ENCODE measurements at regions not wholly inside any gene's neighbourhood (a gene's known extent, or its start where the extent isn't known, plus 50 kb on each side); places are given as distances from the start of the nearest gene placed in this dataset.

DNA sequence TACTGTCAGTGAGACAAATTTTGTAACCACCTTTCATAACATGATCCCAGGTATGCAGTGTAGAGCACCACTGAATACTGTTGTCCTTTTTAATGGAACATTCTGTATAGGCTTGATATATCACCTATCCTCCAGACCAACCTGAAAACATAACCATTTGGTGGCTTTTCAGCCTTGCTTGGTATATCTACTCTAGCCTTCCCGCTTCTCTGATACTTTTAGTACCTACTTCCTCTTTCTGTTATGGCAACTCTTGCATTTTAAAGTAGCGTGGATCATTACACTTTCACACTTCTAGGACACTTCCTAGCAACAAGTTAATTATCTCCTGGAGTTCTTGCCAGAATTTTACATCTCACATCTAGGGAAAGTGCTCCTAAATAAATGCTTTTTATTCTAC is 226.6 kb upstream of the ROBO1 start:
- Histone ChIP-seq H3K4me3 (no peak overlapping the region), H3K4me1 (no peaks in the 10 kb centered on the region), H3K9me3 (no peaks in the 10 kb centered on the region), H3K36me3 (no peaks in the 10 kb centered on the region), H3K27ac (no peak overlapping the region), H3K27me3 (no peaks in the 10 kb centered on the region)
- TF ChIP-seq, protein P1, sequence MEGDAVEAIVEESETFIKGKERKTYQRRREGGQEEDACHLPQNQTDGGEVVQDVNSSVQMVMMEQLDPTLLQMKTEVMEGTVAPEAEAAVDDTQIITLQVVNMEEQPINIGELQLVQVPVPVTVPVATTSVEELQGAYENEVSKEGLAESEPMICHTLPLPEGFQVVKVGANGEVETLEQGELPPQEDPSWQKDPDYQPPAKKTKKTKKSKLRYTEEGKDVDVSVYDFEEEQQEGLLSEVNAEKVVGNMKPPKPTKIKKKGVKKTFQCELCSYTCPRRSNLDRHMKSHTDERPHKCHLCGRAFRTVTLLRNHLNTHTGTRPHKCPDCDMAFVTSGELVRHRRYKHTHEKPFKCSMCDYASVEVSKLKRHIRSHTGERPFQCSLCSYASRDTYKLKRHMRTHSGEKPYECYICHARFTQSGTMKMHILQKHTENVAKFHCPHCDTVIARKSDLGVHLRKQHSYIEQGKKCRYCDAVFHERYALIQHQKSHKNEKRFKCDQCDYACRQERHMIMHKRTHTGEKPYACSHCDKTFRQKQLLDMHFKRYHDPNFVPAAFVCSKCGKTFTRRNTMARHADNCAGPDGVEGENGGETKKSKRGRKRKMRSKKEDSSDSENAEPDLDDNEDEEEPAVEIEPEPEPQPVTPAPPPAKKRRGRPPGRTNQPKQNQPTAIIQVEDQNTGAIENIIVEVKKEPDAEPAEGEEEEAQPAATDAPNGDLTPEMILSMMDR (IDR thresholded peaks at IDR 0.05) = no peak
- intact Hi-C loops (cut with DNase I) = no loop called here
- no peak for DNase-seq
- no peak for ATAC-seq

DNA sequence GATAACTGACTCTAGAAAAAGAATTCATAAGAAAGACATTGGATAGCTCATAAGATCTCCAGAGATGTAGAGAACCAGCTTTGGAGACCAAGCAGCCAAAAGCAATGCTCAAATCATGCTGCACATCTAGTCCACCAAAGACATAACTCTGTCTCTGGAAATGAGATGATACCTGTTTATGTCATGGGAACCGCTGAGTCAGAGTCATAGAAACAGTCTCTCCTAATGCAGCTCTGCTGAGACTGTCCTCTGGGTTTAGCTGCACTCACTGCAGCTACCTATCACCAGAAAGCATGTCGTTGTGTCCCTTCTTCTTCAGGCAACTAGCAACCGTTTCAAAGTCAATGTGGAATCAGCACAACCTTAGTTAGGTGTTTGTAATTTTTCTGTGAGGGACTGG is 218.5 kb upstream of the ROBO1 start:
- H3K27ac ChIP-seq = no peak overlapping the region
- no peak overlapping the region for H3K4me3 ChIP-seq
- H3K27me3 ChIP-seq = no peaks in the 10 kb centered on the region
- intact Hi-C loops (cut with DNase I) = no loop called here
- DNase-seq (no peak), ATAC-seq (no peak)
- H3K9me3 ChIP-seq = no peaks in the 10 kb centered on the region
- H3K4me1 ChIP-seq = no peaks in the 10 kb centered on the region
- no peaks in the 10 kb centered on the region for H3K36me3 ChIP-seq
- TF ChIP-seq, protein P1 (IDR thresholded peaks at IDR 0.05) = no peak

DNA sequence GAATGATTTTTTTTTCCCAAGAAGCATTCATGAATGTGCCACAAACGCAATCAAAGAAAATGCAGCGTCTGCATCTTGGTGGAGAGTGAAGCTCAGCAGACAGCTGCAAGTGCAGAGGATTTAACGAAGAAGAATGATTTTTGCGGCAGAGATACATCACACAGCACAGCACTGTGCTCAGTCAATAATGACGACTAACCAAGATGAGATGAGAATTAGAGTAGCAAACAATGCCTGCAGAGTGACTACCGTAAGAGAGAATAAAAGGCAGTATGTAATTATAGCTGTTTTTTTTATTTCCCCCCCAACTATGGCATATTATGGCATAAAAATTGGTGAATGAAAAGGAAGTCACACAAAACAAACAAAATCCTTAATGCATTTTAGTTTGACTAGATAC is 218.0 kb upstream of the ROBO1 start:
- intact Hi-C loops (cut with DNase I) = no loop called here
- H3K4me1 ChIP-seq = no peaks in the 10 kb centered on the region
- H3K36me3 ChIP-seq = no peaks in the 10 kb centered on the region
- H3K4me3 ChIP-seq = no peak overlapping the region
- H3K27ac ChIP-seq = no peak overlapping the region
- ATAC-seq (no peak), DNase-seq (no peak)
- H3K9me3 ChIP-seq = no peaks in the 10 kb centered on the region
- TF ChIP-seq, protein P1 (IDR thresholded peaks at IDR 0.05) = no peak
- H3K27me3 ChIP-seq = no peaks in the 10 kb centered on the region

DNA sequence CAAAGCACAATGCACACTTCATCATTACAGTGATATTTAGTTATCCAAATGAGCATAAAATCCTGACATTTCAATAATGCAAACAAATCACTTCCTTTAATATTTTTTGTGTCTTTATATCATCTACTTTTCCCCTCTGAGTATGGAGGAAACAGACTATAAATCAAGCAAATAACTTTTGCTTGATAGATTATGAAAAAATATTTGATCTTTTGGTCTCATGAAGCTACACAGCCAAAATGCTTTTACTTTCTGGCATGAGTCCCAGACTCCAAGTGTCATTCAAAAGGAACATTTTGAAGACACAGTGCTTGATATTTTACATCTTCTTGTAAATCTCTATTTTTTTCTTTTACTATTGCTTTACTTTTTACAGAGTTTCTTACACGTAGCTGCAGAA is 215.3 kb upstream of the ROBO1 start:
- intact Hi-C loops (cut with DNase I) = no loop called here
- no peaks in the 10 kb centered on the region for H3K36me3 ChIP-seq
- ATAC-seq (no peak), DNase-seq (peak in 2 of 4 donors; percentile 4 to 13)
- no peaks in the 10 kb centered on the region for H3K27me3 ChIP-seq
- TF ChIP-seq, protein P1 (IDR thresholded peaks at IDR 0.05) = no peak
- H3K9me3 ChIP-seq = no peaks in the 10 kb centered on the region
- H3K4me3 ChIP-seq = no peak overlapping the region
- H3K4me1 ChIP-seq = no peaks in the 10 kb centered on the region
- no peak overlapping the region for H3K27ac ChIP-seq

DNA sequence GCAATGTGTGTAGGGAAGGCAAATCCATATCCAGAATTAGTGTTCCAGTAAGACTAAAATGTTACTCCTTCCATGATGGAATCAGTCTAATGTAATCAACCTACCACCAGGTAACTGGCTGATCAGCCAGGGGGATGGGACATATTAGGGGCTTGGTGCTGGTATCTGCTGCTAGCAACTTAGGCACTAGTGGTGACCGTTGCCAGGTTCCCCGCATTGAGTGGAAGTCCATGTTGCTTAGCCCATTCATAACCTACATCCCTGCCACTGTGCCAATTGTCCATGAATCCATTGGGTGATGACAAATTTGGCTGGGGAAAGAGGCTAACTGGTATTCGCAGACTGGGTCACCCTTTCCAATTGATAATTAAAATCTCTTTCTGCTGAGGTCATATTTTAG is 212.2 kb upstream of the ROBO1 start:
- DNase-seq (no peak), ATAC-seq (no peak)
- Histone ChIP-seq H3K9me3 (peaks cover 0 to 5% of the 10 kb centered on the region in 2 donors), H3K27me3 (no peaks in the 10 kb centered on the region), H3K4me1 (no peaks in the 10 kb centered on the region), H3K27ac (no peak overlapping the region), H3K4me3 (no peak overlapping the region), H3K36me3 (no peaks in the 10 kb centered on the region)
- TF ChIP-seq, protein P1 (IDR thresholded peaks at IDR 0.05) = no peak
- intact Hi-C loops (cut with DNase I) = no loop called here
